Activated CD8-positive, alpha-beta memory T cell treated with anti-CD3 and anti-CD28 coated beads for 36 hours (primary cell): ENCODE measurements at regions not wholly inside any gene's neighbourhood (a gene's known extent, or its start where the extent isn't known, plus 50 kb on each side); places are given as distances from the start of the nearest gene placed in this dataset.
"Not testable (repeated sequence)": the region's sequence is repeated elsewhere in the genome, so short reads cannot be mapped to it uniquely, and the experiment has no call there.

Source experiments
- CTCF ChIA-PET: fragments of 350-600 bp; sonication (Branson Sonifier 250); formaldehyde crosslinking; loops from one replicate; lab custom pipeline; 2021; ENCODE audit warnings: antibody characterized with exemption; lab: Charles Lee
- POLR2A ChIA-PET: fragments of 350-600 bp; sonication (Branson Sonifier 250); formaldehyde crosslinking; loops from one replicate; lab custom pipeline; 2021; ENCODE audit warnings: antibody characterized with exemption; lab: Charles Lee

GRCh38 chr15:62218841-62219240 is 53.8 kb upstream of the C2CD4B start:
- POLR2A ChIA-PET, result no interaction called here
- CTCF ChIA-PET, result no interaction called here

GRCh38 chr15:62219799-62220198 is 54.7 kb upstream of the C2CD4B start:
- ChIA-PET POLR2A (no interaction called here), CTCF (no interaction called here)

- ChIA-PET CTCF (no interaction called here), POLR2A (no interaction called here)
Observed at GRCh38 chr15:62223020-62223419, 57.9 kb upstream of the C2CD4B start.

- CTCF ChIA-PET, result no interaction called here
- POLR2A ChIA-PET, result no interaction called here
Observed at GRCh38 chr15:62228604-62229003, 63.5 kb upstream of the C2CD4B start.

- CTCF ChIA-PET, result no interaction called here
- POLR2A ChIA-PET, result no interaction called here
Observed at GRCh38 chr15:62231856-62232255, 66.8 kb upstream of the C2CD4B start.

GRCh38 chr15:62240121-62241096 is 75.3 kb upstream of the C2CD4B start:
- ChIA-PET CTCF (interaction anchor here (0.6 kb wide), 1 partner anchor 402 kb away, joined by 5 read pairs; no protein-coding TSS in a partner anchor), POLR2A (no interaction called here)

- CTCF ChIA-PET, result no interaction called here
- POLR2A ChIA-PET, result no interaction called here
Observed at GRCh38 chr15:62241135-62241770, 76.2 kb upstream of the C2CD4B start.

GRCh38 chr15:62242999-62243398 is 77.9 kb upstream of the C2CD4B start:
- ChIA-PET POLR2A (no interaction called here), CTCF (no interaction called here)

- ChIA-PET CTCF (interaction anchor here (0.9 kb wide), 1 partner anchor 9 kb away, joined by 3 read pairs; no protein-coding TSS in a partner anchor), POLR2A (no interaction called here)
Observed at GRCh38 chr15:62244762-62245161, 79.7 kb upstream of the C2CD4B start.

GRCh38 chr15:62248277-62248984 is 83.3 kb upstream of the C2CD4B start:
- CTCF ChIA-PET, result interaction anchor here (0.7 kb wide), 1 partner anchor 621 kb away, joined by 3 read pairs; no protein-coding TSS in a partner anchor
- POLR2A ChIA-PET, result no interaction called here

- ChIA-PET CTCF (no interaction called here), POLR2A (no interaction called here)
Observed at GRCh38 chr15:62249501-62249900, 84.4 kb upstream of the C2CD4B start.

GRCh38 chr15:62250186-62250585 is 85.1 kb upstream of the C2CD4B start:
- ChIA-PET CTCF (no interaction called here), POLR2A (no interaction called here)

- POLR2A ChIA-PET, result no interaction called here
- CTCF ChIA-PET, result no interaction called here
Observed at GRCh38 chr15:62250978-62251377, 85.9 kb upstream of the C2CD4B start.

- ChIA-PET POLR2A (no interaction called here), CTCF (interaction anchor here (1.1 kb wide), 1 partner anchor 8 kb away, joined by 3 read pairs; no protein-coding TSS in a partner anchor)
Observed at GRCh38 chr15:62253294-62253693, 88.2 kb upstream of the C2CD4B start.

GRCh38 chr15:62254137-62254934 is 89.3 kb upstream of the C2CD4B start:
- ChIA-PET POLR2A (no interaction called here), CTCF (interaction anchor here (0.6 to 1.1 kb wide), 2 partner anchors 9 to 580 kb away, joined by 3 read pairs; no protein-coding TSS in a partner anchor)

GRCh38 chr15:62256430-62256829 is 91.3 kb upstream of the C2CD4B start:
- POLR2A ChIA-PET, CTCF ChIA-PET: not testable (repeated sequence)

- CTCF ChIA-PET, result no interaction called here
- POLR2A ChIA-PET, result no interaction called here
Observed at GRCh38 chr15:62257996-62258521, 93.0 kb upstream of the C2CD4B start.

GRCh38 chr15:62262305-62262941 is 97.3 kb upstream of the C2CD4B start:
- POLR2A ChIA-PET, result no interaction called here
- CTCF ChIA-PET, result no interaction called here
